Testis (tissue), 2 donors: ENCODE measurements at regions not wholly inside any gene's neighbourhood (a gene's known extent, or its start where the extent isn't known, plus 50 kb on each side); places are given as distances from the start of the nearest gene placed in this dataset.

Source experiments
- DNase-seq: peaks from one replicate; pipeline ENCODE4 v3.0.0-alpha.2; 2019
- H3K27ac ChIP-seq, 2 donors: fragments of 200-600 bp; sonication (generic); one replicate each; pipeline ENCODE4 v1.5.1; 2019
- H3K27me3 ChIP-seq: fragments of 200-600 bp; sonication (generic); one replicate; pipeline ENCODE4 v1.5.1; 2019
- H3K36me3 ChIP-seq: fragments of 200-600 bp; sonication (generic); one replicate; pipeline ENCODE4 v1.5.1; 2017; ENCODE audit warnings: low read depth; ENCODE audit errors: missing control alignments
- H3K4me1 ChIP-seq: fragments of 200-600 bp; sonication (generic); one replicate; pipeline ENCODE4 v1.5.1; 2019
- H3K4me3 ChIP-seq, 2 donors: fragments of 200-600 bp; sonication (generic); one replicate each; pipeline ENCODE4 v1.5.1; 2017 to 2019
- H3K9me3 ChIP-seq: fragments of 200-600 bp; sonication (generic); one replicate; pipeline ENCODE4 v1.5.1; 2017
- POLR2A ChIP-seq: fragments of 450-650 bp; IDR thresholded peaks from one replicate; pipeline ENCODE4 v1.6.1; 2017; ENCODE audit warnings: antibody characterized with exemption, mild to moderate bottlenecking, moderate library complexity
- WGBS, 2 donors: methylation state at CpG; one replicate each; pipeline ENCODE4 v1.1.5; 2018; 5-methylcytosine and 5-hydroxymethylcytosine counted together
- intact Hi-C: fragments of 100-400 bp; cut with DNase I; formaldehyde crosslinking; loops from one replicate; pipeline ENCODE4 v1.15.1; 2023; ENCODE audit warnings: low total_unique reads
- TF ChIP-seq, protein P1 (sequence below), 3 experiments: fragments of 450-650 bp in 2 of 3; fragments of 200-600 bp in 1 of 3; sonication (generic) in 1 of 3; IDR thresholded peaks; one replicate each; pipeline ENCODE4 v1.5.1; 2016 to 2019; ENCODE audit warnings: antibody characterized with exemption in 3 of 3, mild to moderate bottlenecking in 2 of 3, moderate library complexity in 1 of 3

DNA sequence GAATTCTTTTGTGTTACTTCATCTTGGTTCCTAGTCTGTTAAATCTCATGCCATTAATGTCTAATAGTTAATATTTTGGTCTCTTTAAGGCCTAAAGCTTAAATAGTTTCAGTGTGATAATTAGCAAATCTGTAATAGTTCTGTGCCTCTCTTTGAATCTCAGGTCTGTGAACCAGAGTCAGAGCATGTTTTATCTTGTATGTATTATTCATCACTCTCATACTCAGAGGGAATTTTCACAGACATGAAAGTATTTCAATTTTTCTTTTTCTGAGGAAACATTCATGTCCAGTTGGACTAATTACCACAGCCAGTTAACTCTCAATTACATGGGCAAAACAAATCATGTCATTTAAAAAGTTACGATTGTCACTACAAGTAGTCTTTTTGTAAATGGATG lies 931.9 kb upstream of the SLC39A10 start:
- no peaks in the 10 kb centered on the region for H3K27me3 ChIP-seq
- WGBS, 2 donors, result 76 to 83% methylated on average over 1 of the region's 1 CpG
- intact Hi-C loops, result no loop called here
- H3K27ac ChIP-seq, result no peak overlapping the region
- TF ChIP-seq, protein P1, sequence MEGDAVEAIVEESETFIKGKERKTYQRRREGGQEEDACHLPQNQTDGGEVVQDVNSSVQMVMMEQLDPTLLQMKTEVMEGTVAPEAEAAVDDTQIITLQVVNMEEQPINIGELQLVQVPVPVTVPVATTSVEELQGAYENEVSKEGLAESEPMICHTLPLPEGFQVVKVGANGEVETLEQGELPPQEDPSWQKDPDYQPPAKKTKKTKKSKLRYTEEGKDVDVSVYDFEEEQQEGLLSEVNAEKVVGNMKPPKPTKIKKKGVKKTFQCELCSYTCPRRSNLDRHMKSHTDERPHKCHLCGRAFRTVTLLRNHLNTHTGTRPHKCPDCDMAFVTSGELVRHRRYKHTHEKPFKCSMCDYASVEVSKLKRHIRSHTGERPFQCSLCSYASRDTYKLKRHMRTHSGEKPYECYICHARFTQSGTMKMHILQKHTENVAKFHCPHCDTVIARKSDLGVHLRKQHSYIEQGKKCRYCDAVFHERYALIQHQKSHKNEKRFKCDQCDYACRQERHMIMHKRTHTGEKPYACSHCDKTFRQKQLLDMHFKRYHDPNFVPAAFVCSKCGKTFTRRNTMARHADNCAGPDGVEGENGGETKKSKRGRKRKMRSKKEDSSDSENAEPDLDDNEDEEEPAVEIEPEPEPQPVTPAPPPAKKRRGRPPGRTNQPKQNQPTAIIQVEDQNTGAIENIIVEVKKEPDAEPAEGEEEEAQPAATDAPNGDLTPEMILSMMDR (IDR thresholded peaks at IDR 0.05), result no peak
- TF ChIP-seq POLR2A, result no peak
- H3K4me1 ChIP-seq, result no peaks in the 10 kb centered on the region
- H3K36me3 ChIP-seq, result no peaks in the 10 kb centered on the region
- H3K9me3 ChIP-seq, result no peaks in the 10 kb centered on the region
- no peak for DNase-seq
- no peak overlapping the region for H3K4me3 ChIP-seq

DNA sequence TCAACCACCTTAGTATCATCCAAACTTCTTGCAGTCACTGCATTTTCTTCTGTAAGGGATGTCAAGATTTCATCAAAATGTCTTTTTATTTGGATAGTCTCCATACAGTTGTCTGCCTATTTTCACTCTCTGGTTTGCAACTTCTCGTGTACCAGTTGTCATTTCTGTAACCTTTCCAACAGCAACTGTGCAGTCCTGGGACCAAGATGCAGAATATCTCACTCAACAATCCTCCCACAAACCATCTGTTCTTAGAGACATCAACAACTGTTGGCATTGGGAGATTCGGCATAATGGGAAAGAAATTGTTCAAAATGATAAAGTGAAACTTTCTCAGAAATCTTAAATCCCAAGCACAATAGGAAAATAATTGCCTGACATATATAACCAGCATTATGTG lies 933.6 kb upstream of the SLC39A10 start:
- Histone ChIP-seq H3K4me3 (no peak overlapping the region), H3K27me3 (no peaks in the 10 kb centered on the region), H3K36me3 (no peaks in the 10 kb centered on the region), H3K9me3 (no peaks in the 10 kb centered on the region), H3K27ac (no peak overlapping the region), H3K4me1 (no peaks in the 10 kb centered on the region)
- intact Hi-C loops, result no loop called here
- WGBS, 2 donors, result 39 to 54% methylated on average over 2 of the region's 2 CpGs
- no peak for TF ChIP-seq POLR2A
- TF ChIP-seq, protein P1 (IDR thresholded peaks at IDR 0.05), result no peak
- DNase-seq, result no peak

DNA sequence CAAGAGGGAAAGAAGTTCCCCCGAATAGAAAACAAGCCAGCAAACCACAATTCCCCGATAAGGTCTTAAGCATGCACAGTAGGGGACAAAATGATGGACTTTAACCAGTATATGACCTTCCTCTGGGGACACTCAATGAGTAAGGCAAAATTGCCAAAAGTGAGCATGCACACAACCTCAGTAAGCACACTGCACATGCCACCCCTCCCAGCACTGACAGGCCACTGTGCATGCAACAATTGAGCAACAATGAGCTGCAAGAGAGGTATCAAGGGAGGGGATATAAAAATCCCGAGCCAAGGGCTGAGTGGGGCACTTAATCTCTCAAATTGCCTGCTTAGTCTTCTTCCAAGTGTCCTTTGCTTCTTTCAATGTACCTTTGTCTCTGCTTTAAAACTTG lies 935.8 kb upstream of the SLC39A10 start:
- TF ChIP-seq, protein P1 (IDR thresholded peaks at IDR 0.05), result no peak
- TF ChIP-seq POLR2A, result no peak
- no peak overlapping the region for H3K27ac ChIP-seq
- DNase-seq, result no peak
- no peaks in the 10 kb centered on the region for H3K36me3 ChIP-seq
- intact Hi-C loops, result no loop called here
- H3K9me3 ChIP-seq, result no peaks in the 10 kb centered on the region
- 85% methylated on average over 3 of the region's 3 CpGs for WGBS, 2 donors
- no peak overlapping the region for H3K4me3 ChIP-seq
- H3K27me3 ChIP-seq, result no peaks in the 10 kb centered on the region
- no peaks in the 10 kb centered on the region for H3K4me1 ChIP-seq

DNA sequence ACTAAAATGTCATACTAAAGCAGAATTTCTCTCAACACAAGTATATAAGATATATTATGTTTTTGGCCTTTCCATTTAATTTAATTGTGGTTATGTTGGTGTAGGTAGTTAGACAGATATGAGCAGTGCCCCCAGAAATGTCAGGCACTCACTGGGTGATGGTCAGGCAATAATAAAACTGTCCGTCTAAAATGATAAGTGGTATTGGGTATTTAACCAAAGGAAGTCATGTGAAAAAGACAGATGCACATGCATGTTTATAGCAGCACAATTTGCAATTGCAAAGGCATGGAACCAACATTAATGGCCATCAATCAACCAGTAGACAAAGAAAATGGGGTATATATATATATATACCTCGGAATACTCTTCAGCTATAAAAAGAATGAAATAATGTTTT lies 936.6 kb upstream of the SLC39A10 start:
- no peaks in the 10 kb centered on the region for H3K4me1 ChIP-seq
- no peak overlapping the region for H3K4me3 ChIP-seq
- H3K9me3 ChIP-seq, result no peaks in the 10 kb centered on the region
- intact Hi-C loops, result no loop called here
- no peaks in the 10 kb centered on the region for H3K36me3 ChIP-seq
- no peak overlapping the region for H3K27ac ChIP-seq
- H3K27me3 ChIP-seq, result no peaks in the 10 kb centered on the region
- DNase-seq, result no peak
- TF ChIP-seq POLR2A, result no peak
- TF ChIP-seq, protein P1 (IDR thresholded peaks at IDR 0.05), result no peak
- WGBS, 2 donors, result 77 to 88% methylated on average over 2 of the region's 2 CpGs

DNA sequence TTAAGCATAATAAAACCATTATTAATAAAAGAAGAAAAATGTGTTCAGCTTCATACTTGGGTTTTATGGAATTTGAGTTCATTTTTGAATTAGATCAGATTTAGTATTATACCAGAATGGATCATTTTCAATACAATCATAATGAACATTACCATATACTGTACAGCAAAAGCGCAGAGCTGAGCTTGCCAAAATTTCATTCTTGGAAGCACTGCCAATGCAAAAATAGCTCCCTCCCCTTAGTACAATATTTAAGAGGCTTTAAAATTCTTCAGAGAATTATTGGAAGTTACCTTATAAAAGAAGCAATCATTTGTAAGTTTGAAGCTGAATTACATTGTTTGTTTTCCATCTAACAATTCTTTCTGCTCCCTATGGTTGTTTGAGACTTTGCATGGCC lies 938.1 kb upstream of the SLC39A10 start:
- TF ChIP-seq, protein P1 (IDR thresholded peaks at IDR 0.05), result no peak
- TF ChIP-seq POLR2A, result no peak
- no peak overlapping the region for H3K27ac ChIP-seq
- no peak for DNase-seq
- H3K9me3 ChIP-seq, result no peaks in the 10 kb centered on the region
- no peaks in the 10 kb centered on the region for H3K36me3 ChIP-seq
- no peak overlapping the region for H3K4me3 ChIP-seq
- H3K27me3 ChIP-seq, result no peaks in the 10 kb centered on the region
- WGBS, 2 donors, result 83 to 88% methylated on average over 1 of the region's 1 CpG
- no peaks in the 10 kb centered on the region for H3K4me1 ChIP-seq
- intact Hi-C loops, result no loop called here
